ENCODE measurements at regions not wholly inside any gene's neighbourhood (a gene's known extent, or its start where the extent isn't known, plus 50 kb on each side); places are given as distances from the start of the nearest gene placed in this dataset.

DNA sequence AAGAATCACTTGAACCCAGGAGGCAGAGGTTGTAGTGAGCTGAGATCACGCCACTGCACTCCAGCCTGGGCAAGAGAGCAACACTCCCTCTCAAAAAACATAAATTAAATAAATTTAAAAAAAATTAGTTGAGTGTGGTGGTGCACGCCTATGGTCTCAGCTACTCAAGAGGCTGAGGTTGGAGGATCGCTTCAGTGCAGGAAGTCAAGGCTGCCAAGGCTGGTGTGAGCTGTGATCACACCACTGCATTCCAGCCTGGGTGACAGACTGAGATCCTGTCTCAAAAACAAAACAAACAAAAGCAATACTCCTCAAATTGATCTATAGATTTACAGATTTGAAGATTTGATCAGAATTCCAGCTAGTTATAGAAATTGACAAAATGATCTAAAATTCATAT lies 92.7 kb upstream of the RESF1 start:
- no peak for DNase-seq

DNA sequence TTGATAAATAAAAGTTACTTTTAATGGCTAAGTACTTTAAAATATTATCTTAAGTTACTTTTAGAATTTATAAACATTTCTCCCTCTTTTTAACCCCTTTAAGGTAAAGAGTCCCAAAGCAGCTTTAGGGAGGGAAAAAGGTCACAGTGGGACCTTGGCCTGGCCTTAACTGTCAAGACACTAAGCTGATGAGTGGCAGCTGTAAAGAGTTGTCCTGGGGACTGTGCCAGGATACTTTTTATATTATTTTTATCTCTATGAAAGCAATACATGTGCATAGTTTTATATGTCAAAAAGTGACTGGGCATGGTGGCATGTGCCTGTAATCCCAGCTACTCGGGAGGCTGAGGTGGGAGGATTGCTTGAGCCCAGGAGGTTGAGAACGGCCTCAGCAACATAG lies 94.2 kb upstream of the RESF1 start:
- DNase-seq, result no peak

DNA sequence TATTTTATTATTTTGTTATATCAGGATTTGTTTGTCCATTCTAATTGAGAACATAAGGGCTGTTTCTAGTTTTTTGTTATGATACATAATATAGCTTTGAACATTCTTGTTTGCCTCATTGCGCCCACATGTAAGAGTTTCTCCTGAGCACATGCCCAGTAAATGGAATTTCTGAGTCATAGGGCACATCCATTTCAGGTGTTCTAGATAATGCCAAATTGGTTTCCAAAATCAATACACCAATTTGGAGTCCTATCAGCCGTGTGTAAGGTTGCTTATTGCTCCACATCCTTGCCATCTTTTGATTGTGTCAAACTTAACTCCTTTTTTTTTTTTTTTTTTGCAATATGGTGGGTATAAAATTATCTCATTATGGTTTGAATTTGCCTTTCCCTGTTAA lies 97.9 kb upstream of the RESF1 start:
- no peak for DNase-seq

DNA sequence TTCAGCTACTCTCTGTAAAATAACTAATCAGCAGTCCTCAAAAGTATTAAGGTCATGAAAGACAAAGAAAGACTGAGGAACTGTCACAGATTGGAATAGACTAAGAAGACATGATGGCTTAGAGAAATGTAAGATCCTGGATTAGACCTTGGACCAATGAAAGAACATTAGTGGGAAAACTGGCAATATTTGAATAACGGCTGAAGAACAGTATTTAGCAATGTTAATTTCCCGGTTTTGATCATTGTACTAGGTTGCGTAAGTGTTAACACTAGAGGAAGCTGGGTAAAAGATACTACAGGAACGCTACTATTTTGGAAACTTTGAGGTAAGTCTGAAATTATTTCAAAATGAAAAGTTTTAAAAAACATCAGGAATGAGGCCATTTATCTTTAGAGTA lies 98.8 kb upstream of the RESF1 start:
- no peak for DNase-seq

DNA sequence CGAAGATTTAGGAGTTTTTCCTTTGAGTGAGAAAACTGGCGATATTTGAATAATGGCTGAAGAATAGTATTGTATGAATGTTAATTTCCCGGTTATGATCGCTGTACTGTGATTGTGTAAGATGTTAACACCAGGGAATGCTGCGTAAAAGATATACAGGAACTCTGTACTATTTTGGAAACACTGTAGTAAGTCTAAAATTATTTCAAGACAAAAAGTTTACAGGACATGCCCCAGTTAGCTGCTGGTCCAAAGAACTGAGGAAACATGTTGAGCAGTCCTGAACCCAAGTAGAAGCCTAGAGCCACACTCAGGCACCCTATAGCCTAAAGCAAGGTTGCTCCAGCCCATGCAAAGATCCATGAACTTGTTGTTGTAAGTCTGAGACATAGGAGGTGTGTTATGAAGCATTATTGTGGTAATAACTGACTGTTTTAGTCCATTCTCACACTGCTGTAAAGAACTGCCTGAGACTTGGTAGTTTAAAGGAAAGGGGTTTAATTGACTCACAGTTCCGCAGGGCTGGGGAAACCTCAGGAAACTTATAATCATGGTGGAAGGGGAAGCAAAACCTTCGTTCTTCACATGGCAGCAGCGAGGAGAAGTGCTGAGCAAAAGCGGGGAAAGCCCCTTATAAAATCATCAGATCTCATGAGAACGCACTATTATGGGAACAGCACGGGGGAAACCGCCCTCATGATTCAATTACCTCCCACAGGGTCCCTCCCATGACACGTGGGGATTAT lies 99.8 kb upstream of the RESF1 start:
- no peak for DNase-seq

DNA sequence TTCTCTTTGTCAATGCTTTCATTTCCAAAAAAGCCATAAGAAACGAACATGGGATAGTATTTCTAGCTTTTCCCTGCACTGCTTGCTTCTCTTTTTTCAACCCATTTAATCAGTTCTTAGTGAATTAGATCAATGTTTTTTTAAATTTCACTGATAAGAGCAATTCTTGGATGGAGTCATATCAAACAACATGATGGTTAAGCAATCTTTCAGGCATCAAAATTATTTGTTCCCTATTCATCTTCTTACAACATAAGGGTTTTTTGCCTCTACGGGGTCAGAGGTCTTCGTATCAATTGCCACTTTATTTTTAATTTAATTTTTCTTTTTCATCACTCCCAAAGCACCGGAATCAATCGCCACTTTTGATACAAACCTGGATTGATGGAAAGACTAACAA lies 103.8 kb upstream of the RESF1 start:
- no peak for DNase-seq

DNA sequence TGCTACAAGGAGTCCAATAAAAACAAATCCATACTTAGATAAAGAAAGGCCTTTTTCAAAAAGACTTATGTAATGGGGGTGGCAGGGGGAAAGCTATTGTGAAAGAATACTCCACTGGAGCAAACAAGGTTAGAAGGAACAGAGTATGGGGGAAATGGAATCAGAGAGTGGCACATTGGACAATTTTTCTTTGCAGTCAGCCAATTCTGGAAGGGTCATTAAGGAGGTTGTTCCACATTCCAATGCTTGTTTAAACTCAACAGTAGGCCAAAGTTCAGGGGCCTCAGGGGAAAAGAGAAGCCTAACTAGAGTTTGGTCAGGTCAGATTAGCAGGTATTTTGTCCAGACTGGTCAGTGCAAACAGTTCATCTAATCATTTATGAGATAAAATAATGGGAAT lies 105.2 kb upstream of the RESF1 start:
- no peak for DNase-seq

DNA sequence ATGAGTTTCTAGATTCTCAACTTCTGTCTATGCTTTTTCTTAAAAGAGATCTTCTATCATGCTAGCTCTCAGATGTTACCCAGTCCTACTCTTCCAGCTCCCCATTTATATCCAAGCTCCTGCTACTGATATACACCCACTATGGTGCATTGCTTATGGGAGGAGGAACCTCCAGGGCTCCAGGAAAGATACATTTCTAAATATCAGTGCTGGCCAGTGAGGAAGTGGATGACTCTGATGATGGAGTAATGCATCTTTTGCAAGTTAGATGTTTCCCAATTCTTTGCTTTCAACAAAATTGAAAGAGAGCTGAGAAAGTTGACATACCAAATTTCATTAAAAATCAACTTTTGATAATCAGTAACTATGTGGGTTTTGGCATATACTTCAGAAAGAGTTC lies 105.7 kb upstream of the RESF1 start:
- DNase-seq, result no peak

DNA sequence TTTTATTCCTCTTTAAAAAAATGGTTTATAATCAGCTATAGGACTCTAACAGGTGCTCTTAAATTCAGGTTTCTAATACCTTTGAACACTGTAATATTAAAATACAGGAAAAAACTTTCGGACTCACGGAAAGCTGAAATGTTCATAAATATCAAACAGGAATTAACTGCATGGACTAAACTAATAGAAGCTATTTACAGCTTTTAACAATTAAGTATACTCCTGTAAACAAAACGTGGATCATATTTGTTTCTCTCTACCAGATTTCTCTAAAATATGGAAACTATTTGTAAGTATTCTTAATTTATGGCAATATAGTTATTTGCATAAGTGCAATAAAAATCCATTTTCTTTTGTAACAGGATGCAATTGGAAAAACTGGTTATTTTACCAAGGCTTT lies 108.9 kb upstream of the RESF1 start:
- no peak for DNase-seq

DNA sequence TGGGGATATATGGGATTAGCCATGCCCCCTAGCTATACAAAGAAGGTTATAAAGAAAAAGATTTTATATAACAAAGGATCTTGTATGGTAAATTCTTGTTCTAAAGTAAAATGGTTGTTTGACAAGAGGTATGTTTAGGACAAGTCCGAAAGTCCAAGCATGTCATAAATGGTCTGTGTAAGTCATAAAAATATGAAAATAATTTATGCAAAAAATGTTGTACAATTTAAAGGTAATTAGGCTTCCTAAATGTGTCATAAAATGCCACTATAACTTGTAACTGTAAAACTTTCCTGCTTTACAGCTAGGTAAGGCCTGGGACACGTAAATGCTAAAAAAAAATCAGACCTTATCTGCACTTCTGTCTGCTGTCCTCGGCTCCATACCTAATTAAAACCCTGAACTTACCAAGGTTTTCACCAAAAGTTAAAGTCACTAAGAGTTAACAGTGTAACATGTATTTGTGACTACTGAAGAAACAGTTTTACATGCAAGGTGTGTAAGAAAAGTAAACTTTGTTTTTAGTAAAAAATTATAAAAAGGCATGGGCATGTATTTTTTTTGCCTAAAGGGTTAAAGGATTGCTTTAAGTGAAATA lies 110.0 kb upstream of the RESF1 start:
- peak; percentile 13 for DNase-seq

DNA sequence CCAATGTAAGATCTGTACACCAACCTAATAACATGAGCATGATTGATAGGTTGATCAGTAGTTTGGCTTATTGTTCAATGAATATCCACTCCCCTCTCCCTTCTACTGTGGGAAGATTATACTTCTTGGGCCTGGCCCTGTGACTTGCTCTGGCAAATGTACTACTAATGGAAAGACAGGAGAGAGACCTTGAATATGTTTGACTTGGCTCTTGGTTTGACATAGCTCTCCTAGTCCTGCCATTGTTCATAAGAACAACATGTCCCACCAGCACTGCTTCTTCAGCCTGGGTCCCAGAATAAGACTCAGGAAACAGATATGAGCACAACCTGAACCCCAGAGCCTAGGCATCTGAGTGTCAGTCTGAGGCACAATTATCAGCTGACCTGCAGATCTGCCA lies 112.8 kb upstream of the RESF1 start:
- DNase-seq, result no peak

DNA sequence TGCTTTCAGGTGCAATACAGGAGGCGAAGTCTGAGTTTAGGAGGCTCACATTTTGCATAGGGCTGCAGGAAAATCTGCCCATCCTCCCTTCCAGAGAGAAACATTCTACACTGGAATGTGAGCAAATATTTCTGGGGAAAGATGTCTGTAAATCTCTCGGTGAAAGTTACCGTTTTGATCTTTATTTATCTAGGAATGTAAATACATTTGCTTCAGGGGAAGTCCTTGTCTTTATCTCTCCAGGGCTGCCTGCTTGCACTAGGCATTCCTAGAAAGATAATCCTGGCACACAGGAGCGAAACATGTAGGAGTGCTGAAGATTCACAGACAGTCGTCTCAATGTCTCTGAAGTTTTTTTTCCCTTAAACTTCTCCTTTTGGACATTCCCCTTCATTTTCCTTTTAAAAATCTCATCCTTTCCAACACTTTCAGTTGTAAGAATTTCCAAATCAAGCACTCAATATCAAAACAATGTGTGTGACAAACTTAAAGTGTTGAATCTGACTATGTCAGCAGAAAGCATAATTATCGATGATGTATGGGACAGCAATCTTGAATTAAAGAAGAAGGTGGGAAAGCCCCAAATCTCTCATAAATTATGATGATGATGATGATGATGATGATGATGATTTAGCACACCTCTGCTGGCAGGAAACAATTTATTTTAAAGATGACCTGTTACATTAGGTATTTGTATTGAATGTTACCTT lies 113.4 kb upstream of the RESF1 start:
- DNase-seq, result no peak

DNA sequence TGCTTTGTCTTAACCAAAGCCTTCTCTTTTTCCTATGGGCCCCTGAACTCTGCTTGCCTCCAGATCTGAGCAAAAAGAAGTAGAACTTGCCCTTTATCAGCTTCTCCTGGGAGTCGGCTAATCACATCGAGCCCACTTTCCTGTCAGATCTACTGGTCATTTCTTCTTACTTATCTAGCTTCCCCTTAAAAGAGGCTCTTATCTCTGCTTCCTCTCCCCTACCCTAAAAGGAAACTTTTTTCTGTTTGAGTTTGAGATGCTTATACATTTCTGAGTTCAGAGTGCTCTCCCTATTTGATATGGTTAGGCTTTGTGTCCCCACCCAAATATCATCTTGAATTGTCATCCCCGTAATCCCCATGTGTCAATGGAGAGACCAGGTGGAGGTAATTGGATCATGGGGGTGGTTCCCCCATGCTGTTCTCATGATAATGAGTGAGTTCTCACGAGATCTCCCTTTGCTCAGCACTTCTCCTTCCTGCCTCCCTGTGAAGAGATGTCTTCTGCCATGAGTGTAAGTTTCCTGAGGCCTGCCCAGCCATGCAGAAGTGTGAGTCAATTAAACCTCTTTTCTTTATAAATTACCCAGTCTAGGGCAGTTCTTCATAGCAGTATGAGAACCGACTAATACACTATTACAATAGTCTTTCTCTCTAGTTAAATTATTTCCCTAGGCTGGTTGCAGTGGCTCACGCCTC lies 114.7 kb upstream of the AMN1 start:
- no peak for DNase-seq

DNA sequence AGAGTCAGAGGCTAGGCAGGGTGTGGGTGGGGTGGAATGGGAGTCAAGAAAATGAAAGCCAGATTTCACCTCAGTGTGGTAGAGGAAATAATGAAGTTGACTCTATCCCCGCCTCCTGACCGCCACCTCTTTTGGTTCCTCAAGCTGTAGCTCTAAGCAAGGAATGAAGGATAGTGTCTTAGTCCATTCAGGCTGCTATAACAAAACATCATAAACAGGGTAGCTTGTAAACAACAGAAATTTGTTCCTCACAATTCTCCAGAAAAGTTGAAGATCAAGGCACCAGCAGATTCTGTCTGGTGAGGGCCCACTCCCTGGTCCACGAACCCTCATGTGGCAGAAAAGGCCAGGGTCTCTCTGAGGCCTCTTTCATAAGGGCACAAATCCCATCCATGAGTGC lies 109.1 kb upstream of the AMN1 start:
- no peak for DNase-seq

DNA sequence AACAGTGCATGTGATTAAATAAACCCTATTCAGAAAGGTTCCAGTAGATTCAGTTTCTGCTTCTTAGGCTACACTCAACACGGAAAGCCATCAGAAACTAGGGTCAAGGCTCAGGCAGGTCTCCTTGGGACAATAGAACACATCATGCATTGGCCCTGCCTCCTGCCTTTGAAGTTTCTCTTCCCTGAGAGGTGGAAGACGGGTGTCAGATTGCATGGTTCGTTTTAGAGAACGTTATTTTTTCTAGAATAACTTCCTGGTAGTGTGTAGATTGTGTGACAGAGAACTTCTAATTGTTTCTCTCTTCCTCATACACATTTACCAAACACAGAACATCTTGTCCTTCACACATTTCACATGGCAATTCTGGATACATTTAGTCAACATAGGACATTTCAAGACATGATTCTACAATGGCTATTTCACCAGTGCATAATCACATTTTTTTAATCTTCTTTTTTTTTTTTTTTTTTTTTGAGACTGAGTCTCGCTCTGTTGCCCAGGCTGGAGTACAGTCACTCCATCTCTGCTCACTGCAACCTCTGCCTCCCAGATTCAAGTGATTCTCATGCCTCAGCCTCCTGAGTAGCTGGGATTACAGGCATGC lies 106.6 kb upstream of the AMN1 start:
- no peak for DNase-seq

DNA sequence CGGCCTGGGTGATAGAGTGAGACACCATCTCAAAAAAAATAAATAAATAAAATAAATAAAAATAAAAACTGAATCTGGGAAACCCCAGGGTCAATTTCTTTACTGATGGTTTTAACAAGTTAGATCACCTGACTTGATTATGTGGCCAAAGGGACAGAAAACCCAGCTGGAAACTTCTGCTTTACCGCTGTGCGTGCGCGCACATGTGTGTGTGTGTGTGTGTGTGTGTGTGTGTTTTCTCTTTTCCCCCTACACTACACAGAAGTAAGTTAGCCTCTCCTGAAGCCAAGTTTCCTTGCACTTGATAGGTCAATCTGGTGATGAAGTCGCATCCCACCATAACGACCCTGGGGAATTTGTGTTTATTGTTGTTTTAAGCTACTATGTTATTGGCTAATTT lies 105.3 kb upstream of the AMN1 start:
- no peak for DNase-seq

DNA sequence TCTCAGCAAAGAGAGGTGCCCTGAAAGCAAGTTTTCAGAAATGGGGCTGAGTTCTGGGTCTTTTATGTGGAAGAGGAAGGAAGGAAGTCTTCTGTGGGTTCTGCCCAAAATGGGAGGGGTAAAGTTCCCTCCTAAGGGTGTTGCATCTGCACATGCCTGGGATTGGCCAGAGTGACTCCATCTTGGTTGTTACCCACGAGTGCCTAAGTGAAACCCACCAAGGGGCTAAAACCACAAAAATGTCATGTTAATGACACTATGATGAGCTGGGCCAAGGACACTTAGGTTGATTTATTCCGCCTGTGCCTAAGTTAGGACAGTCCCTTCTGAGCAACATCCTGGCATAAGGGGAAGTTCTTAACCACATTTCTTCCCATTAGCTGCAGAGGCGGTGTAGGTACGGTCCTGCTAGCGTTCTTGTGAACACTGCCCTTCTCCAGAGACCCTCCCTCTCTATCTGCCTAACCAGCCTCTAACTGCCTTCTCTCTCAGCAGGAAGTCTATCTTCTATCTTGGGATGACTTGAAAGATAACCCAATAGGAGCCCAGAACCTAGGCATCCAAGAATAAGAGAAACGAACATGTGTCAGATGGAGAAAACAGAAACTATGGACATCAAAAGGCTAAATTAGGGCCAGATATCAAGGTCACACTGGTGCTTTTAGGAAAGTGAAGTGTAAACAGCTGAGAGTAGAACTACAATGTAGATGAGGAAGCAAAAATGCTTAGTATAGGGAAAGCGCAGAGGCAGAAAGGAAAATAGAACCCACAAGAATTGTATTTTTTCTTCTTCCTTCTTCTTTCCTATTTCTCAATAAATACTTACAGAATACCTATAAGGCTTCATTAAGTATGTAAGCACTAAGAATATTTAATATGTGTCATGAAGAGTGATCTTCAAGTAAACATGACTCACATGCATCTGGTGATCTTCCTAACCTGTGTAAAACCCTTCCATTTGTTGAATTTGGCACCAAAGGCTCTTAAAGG lies 104.2 kb upstream of the AMN1 start:
- no peak for DNase-seq

DNA sequence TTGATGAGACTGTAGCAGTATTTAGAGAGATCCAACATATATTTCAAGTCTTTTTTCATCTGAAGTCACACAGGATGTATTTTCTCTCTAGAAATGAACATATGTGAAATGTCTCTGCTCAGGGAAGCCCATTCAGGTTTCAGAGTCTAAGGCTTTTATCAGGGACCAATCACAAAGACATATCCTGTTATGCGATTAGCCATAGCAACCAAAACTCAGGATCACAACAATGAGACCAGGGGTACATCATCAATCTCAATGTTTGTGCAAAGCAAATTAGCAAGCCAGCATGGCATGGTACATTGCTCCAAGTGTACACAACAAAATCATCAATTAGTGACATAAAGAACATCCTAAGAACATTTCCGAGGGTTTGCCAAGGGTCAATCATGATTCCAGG lies 99.2 kb upstream of the AMN1 start:
- no peak for DNase-seq

DNA sequence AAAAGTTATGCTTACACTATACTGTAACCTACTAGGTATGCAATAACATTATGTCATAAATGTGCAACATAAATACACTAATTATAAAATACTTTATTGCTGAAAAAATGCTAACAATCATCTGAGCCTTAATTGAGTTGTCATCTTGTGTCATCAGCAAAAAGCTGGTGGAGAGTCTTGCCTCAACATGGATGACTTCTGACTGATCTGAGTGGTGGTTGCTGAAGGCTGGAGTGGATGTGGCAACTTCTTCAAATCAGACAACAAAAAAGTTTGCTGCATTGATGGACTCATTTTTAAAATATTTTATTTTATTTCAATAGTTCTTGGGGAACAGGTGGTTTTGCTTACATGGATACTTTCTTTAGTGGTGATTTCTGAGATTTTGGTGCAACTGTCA lies 93.9 kb upstream of the AMN1 start:
- no peak for DNase-seq

DNA sequence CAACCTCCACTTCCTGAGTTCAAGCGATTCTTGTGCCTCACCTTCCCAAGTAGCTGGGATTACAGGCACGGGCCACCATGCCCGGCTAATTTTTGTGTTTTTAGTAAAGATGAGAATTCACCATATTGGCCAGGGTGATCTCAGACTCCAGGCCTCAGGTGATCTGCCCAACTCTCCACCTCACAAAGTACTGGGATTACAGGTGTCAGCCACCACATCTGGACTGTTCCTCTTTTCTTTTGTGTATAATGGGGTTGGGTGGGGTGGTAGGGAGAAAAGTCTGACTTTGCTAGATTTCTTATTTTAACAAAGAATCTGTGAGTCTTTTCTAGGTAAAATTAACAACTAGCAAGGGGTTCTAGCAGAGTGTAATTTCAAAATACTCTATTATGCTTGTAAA lies 92.7 kb upstream of the AMN1 start:
- DNase-seq, result no peak

DNA sequence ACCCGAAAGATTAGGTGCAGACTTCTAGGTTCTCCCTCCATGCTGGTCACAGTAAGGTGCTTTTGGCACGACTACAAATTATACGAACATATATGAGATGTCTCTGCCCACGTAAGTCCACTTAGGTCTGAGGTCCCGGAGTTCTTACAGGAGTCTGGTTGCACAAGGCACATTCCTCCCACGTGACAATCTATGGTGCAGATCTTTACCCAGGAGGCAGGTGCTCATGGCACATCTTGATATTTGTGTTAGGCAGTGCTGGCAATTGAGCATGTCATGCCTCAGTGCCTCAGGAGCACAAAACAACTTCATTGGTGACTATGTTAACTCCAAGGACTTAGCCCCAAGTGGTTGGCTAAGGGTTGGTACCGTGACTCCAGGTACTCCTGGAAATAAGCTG lies 92.0 kb upstream of the AMN1 start:
- DNase-seq, result no peak

DNA sequence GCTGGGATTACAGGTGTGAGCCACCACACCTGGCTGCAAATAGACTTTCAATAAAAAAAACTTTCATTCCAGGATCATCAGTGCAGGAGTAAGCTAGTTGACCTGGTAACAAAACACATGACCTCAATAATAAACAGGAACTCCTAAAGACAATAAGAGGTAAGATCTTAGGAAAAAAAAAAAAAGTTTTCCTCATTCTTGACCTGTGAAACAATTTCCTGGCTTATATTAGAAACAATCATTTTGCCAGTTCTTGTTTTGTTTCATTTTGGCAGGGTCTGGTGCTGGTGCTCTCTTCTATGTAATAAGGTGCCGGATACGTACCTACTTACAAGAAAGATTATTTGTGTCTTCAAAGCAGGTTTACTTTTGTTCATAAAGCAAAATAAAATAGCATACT lies 90.6 kb upstream of the AMN1 start:
- DNase-seq, result no peak
